ENCODE measurements at regions not wholly inside any gene's neighbourhood (a gene's known extent, or its start where the extent isn't known, plus 50 kb on each side); places are given as distances from the start of the nearest gene placed in this dataset.

- TF ChIP-seq CTCF (IDR thresholded peaks at IDR 0.05; ENCODE audit: poor library complexity) (no peak), EZH2phosphoT487 (IDR thresholded peaks at IDR 0.05; ENCODE audit: low read depth, severe bottlenecking, unreplicated experiment) (no peak)
Observed at GRCh38 chr2:208648368-208648767, 241.8 kb downstream of the PTH2R start.
